RWPE2 (cell line): ENCODE measurements at regions not wholly inside any gene's neighbourhood (a gene's known extent, or its start where the extent isn't known, plus 50 kb on each side); places are given as distances from the start of the nearest gene placed in this dataset.
"Not testable (repeated sequence)": the region's sequence is repeated elsewhere in the genome, so short reads cannot be mapped to it uniquely, and the experiment has no call there.

Source experiments
- ATAC-seq: fragments of 200-7000 bp; cut with Tn5 transposase; 3 replicates; pipeline ENCODE4 v1.9.1; 2021; ENCODE audit warnings: low read depth
- DNase-seq: peaks from one replicate; pipeline ENCODE4 v3.0.0-alpha.2; 2020; ENCODE audit warnings: low spot score
- H3K27ac ChIP-seq: fragments of 450-650 bp; 2 replicates; pipeline ENCODE4 v1.5.1; 2017; ENCODE audit warnings: mild to moderate bottlenecking; ENCODE audit not compliant: poor library complexity, severe bottlenecking
- H3K27me3 ChIP-seq: fragments of 250-450 bp; sonication (Bioruptor Pico); 2 replicates; pipeline ENCODE4 v1.5.1; 2021; ENCODE audit warnings: mild to moderate bottlenecking, moderate library complexity; ENCODE audit not compliant: insufficient read depth, poor library complexity, severe bottlenecking
- H3K36me3 ChIP-seq: fragments of 250-450 bp; sonication (Bioruptor Pico); 2 replicates; pipeline ENCODE4 v1.5.1; 2020; ENCODE audit warnings: low read depth, mild to moderate bottlenecking, moderate library complexity
- H3K4me1 ChIP-seq: fragments of 250-450 bp; sonication (Bioruptor Pico); 2 replicates; pipeline ENCODE4 v1.5.1; 2021; ENCODE audit warnings: mild to moderate bottlenecking, moderate library complexity; ENCODE audit not compliant: insufficient read depth, poor library complexity, severe bottlenecking
- H3K4me3 ChIP-seq: fragments of 250-450 bp; sonication (Bioruptor Pico); 2 replicates; pipeline ENCODE4 v1.5.1; 2021; ENCODE audit warnings: mild to moderate bottlenecking, moderate library complexity; ENCODE audit not compliant: severe bottlenecking
- H3K9me3 ChIP-seq: fragments of 250-450 bp; sonication (Bioruptor Pico); 2 replicates; pipeline ENCODE4 v1.5.1; 2021; ENCODE audit warnings: mild to moderate bottlenecking, moderate library complexity; ENCODE audit not compliant: severe bottlenecking
- TF ChIP-seq, protein P1 (sequence below): fragments of 450-650 bp; IDR thresholded peaks from one replicate; pipeline ENCODE4 v1.5.1; 2017; ENCODE audit warnings: mild to moderate bottlenecking, moderate library complexity; ENCODE audit not compliant: poor library complexity, severe bottlenecking

DNA sequence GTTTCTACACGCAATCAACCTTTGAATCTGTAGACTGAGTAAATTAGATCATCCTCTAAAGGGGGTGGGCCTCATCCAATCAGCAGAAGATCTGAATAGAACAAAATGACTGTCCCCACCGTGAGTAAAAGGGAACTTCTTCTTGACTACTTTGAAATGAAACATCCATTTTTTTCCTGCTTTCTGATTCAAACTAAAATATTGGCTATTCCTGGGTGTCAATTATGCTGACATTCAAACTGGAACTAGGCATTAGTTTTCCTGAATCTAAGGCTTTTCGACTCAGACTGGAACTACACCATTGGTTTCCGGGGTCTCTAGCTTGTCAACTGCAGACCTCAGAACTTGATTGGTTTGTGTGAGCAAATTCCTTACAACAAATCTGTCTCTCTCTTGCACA lies 772.2 kb upstream of the CDH10 start:
- TF ChIP-seq, protein P1, sequence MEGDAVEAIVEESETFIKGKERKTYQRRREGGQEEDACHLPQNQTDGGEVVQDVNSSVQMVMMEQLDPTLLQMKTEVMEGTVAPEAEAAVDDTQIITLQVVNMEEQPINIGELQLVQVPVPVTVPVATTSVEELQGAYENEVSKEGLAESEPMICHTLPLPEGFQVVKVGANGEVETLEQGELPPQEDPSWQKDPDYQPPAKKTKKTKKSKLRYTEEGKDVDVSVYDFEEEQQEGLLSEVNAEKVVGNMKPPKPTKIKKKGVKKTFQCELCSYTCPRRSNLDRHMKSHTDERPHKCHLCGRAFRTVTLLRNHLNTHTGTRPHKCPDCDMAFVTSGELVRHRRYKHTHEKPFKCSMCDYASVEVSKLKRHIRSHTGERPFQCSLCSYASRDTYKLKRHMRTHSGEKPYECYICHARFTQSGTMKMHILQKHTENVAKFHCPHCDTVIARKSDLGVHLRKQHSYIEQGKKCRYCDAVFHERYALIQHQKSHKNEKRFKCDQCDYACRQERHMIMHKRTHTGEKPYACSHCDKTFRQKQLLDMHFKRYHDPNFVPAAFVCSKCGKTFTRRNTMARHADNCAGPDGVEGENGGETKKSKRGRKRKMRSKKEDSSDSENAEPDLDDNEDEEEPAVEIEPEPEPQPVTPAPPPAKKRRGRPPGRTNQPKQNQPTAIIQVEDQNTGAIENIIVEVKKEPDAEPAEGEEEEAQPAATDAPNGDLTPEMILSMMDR = no peak
- Histone ChIP-seq H3K27me3 (no peaks in the 10 kb centered on the region), H3K9me3 (no peaks in the 10 kb centered on the region), H3K27ac (no peak overlapping the region), H3K36me3 (no peaks in the 10 kb centered on the region), H3K4me1 (no peaks in the 10 kb centered on the region), H3K4me3 (no peak overlapping the region)
- ATAC-seq = no peak
- DNase-seq = no peak

DNA sequence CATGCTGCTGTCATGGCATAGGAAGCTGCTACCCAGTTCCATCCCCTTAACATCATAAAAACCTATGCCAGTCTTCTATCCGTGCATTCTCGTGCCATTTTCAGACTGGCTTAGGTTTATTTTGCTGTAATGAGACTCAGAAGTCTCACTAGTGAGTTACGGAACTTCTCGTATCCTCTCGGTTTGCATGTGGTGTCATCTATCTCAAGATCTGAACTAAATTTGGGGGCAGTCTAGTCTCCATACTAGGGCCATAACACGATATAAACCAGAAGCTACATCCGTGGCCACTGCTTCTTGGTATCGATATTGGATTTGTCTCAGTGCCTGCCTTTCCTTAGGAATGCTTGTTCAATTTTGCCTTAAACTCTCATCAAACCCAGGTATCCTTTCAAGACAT lies 771.2 kb upstream of the CDH10 start:
- Histone ChIP-seq H3K4me1 (no peaks in the 10 kb centered on the region), H3K27me3 (no peaks in the 10 kb centered on the region), H3K27ac (no peak overlapping the region), H3K4me3 (no peak overlapping the region), H3K36me3 (no peaks in the 10 kb centered on the region), H3K9me3 (no peaks in the 10 kb centered on the region)
- ATAC-seq = no peak
- DNase-seq = no peak
- TF ChIP-seq, protein P1 = no peak

DNA sequence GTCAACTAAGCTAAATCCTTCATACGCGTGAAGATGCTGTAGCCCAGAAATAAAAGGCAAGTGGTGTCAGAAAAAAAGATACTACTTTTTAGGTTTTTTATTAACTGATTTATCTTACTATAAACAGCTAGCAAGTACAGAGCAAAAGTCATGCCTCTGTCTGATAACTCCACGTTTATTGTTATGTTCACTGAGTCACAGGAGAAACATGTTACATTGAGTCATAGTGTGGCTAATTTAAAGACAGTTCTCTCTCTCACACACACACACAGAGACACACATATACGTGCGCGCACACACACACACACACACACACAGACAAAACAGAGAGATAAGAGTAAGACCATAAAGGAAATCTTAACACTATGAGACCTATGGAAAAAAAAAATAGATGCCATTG lies 770.0 kb upstream of the CDH10 start:
- no peak overlapping the region for H3K27ac ChIP-seq
- ATAC-seq = peak; percentile 85
- no peak for DNase-seq
- H3K4me3 ChIP-seq = no peak overlapping the region
- no peaks in the 10 kb centered on the region for H3K36me3 ChIP-seq
- H3K9me3 ChIP-seq = no peaks in the 10 kb centered on the region
- no peaks in the 10 kb centered on the region for H3K4me1 ChIP-seq
- TF ChIP-seq, protein P1 = no peak
- no peaks in the 10 kb centered on the region for H3K27me3 ChIP-seq

DNA sequence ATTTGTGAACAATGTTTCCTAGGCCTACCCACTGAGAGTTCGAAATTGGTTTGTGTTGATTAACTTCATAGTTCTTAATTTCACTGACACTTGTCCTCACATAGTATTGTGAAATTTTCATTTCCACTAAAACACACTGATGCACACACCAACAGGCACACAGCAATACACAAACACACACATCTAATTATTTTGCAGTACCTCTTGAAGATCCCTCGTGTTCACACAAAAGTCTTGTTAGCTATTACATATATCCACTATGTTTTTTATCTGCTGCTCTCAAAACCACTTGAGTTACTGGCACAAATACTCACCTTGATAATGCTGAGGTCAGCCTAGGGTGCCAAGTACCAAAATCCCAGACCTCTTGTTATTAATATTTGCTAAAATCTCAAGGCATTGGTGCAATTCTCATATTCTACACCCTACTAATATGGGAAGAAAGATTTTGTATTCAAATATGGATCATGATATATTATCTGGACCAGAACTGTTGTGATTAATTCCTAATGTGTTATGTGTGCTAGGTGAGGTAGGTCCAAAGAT lies 767.4 kb upstream of the CDH10 start:
- ATAC-seq (no peak), DNase-seq (no peak)
- Histone ChIP-seq H3K9me3 (no peaks in the 10 kb centered on the region), H3K4me3 (no peak overlapping the region), H3K36me3 (no peaks in the 10 kb centered on the region), H3K27ac (no peak overlapping the region), H3K27me3 (no peaks in the 10 kb centered on the region), H3K4me1 (no peaks in the 10 kb centered on the region)
- TF ChIP-seq, protein P1 = no peak

DNA sequence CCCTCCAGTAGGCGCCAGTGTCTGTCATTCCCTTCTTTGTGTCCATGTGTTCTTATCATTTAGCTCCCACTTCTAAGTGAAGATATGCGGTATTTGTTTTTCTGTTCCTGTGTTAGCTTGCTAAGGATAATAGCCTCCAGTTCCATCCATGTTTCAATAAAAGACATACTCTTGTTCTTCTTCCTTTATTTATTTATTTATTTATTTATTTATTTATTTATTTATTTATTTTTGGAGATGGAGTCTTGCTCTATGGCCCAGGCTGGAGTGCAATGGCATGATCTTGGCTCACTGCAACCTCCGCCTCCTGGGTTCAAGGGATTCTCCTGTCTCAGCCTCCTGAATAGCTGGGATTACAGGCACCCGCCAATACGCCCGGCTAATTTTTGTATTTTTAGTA lies 762.6 kb upstream of the CDH10 start:
- not testable (repeated sequence) for H3K27me3 ChIP-seq, H3K9me3 ChIP-seq, H3K36me3 ChIP-seq, H3K27ac ChIP-seq, ATAC-seq, DNase-seq, H3K4me1 ChIP-seq, H3K4me3 ChIP-seq
